ENCODE measurements at regions not wholly inside any gene's neighbourhood (a gene's known extent, or its start where the extent isn't known, plus 50 kb on each side); places are given as distances from the start of the nearest gene placed in this dataset.

DNA sequence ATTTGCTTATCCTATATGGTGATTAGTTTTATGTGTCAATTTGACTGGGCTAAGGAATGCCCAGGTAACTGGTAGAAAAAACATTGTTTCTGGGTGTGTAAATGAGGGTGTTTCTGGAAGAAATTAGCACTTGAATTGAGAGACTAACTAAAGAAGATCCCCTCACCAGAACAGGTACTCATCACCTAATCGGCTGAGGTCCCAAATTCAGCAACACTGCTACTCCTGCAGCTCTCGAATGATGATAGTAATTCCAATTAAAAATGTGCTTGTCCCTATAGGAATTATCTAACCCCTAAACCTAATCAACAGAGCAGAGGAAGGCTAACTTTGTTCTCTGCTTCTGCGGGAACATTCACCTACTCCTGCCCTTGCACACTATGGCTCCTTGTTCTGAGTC, 464.5 kb upstream of the CHST9 start:
- POLR2A ChIA-PET: no interaction called here
- DNase-seq (ENCODE audit: extremely low spot score): no peak
- no peak for TF ChIP-seq CTCF (IDR thresholded peaks at IDR 0.05; ENCODE audit: control extremely low read depth, extremely low read depth, low read depth, missing control alignments)
- CTCF ChIA-PET: no interaction called here

- ChIA-PET POLR2A (no interaction called here), CTCF (interaction anchor here (1.1 kb wide), 1 partner anchor 20 kb away, joined by 3 read pairs; no protein-coding TSS in a partner anchor)
- no peak for TF ChIP-seq CTCF (IDR thresholded peaks at IDR 0.05; ENCODE audit: control extremely low read depth, extremely low read depth, low read depth, missing control alignments)
- no peak for DNase-seq (ENCODE audit: extremely low spot score)
Measured at GRCh38 chr18:27645929-27646328, 460.8 kb upstream of the CHST9 start.

DNA sequence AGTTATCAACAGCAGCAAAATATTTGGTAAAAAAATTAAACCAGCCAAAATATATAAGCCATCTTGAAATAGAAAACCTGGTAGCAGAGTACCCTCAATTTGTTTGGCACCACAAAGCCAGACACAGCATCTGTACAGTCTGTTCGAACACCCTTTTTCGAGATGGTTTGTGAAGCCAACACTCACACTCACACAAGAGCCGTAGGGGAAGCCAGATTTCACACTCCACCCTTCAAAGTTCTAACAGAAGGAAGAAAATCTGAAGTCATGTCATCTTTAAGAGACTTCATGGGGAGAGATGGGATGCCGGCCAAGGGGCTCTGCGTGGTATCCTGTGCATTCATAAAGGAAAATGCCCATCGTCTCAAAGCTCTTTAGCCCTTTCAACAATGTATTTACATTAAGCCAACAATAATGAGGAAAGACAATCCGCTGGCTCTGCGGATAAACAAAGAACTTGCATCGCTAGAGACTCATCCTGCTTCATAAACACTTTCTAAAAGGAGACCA, 451.5 kb upstream of the CHST9 start:
- ChIA-PET POLR2A (no interaction called here), CTCF (interaction anchor here (0.8 kb wide), 1 partner anchor 9 kb away, joined by 3 read pairs; no protein-coding TSS in a partner anchor)
- DNase-seq (ENCODE audit: extremely low spot score): no peak
- TF ChIP-seq CTCF (IDR thresholded peaks at IDR 0.05; ENCODE audit: control extremely low read depth, extremely low read depth, low read depth, missing control alignments): no peak

- CTCF ChIA-PET: no interaction called here
- POLR2A ChIA-PET: no interaction called here
- no peak for TF ChIP-seq CTCF (IDR thresholded peaks at IDR 0.05; ENCODE audit: control extremely low read depth, extremely low read depth, low read depth, missing control alignments)
- no peak for DNase-seq (ENCODE audit: extremely low spot score)
Measured at GRCh38 chr18:27632706-27633105, 447.6 kb upstream of the CHST9 start.

DNA sequence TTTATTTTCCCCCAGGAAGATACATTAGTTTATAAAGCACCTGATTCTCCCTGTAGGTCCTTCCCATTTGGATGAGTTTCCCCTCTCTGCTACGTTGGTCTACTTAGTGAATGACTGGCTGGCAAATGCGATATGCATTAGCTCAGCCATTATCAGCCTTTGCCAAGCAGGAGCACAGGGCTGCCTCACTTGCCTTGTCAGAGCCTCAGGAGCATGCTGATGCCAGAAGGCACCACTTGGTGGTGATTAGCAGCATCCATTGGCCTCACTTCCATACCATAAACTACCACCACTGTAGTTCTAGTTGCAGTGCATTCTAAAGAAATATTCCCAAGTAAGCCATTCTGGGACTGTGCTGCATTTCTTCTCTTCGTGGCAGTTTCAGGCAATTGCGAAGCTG, 442.8 kb upstream of the CHST9 start:
- ChIA-PET CTCF (interaction anchor here (1.0 to 2.8 kb wide), 5 partner anchors 8 to 23 kb away, joined by 3 to 7 read pairs (median 3); no protein-coding TSS in a partner anchor), POLR2A (no interaction called here)
- TF ChIP-seq CTCF (IDR thresholded peaks at IDR 0.05; ENCODE audit: control extremely low read depth, extremely low read depth, low read depth, missing control alignments): no peak
- DNase-seq (ENCODE audit: extremely low spot score): no peak

DNA sequence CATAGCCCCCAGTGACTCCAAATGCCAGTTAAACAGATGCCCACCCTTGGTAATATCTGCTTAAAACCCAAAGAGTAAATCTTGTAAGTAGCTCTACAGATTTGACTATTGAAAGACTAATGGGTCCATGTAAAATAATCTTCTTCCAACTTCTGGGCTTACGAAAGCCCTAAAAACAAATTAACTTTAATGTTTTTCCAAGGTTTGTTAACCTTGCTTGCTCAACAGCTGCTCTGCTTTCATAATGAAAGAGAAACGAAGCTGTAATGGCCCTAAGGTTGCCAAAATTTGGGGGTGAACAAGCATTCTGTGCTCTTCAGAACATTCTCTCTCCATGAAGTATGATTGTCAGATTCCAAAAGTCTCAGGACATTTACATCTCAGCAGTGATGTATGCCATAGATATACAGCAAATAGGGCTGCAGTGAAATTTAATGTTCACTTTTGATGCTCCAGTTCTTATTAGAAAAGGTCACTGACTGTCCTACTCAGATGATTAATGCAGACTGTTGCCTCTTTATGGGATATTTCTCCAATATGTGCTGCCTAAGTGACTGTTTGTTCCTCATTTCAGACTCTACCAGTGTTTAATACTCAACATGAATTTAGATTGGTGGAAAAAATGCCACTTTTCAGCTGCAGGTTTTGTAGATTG, 436.3 kb upstream of the CHST9 start:
- ChIA-PET POLR2A (no interaction called here), CTCF (interaction anchor here (1.5 to 5.0 kb wide), 2 partner anchors 14 to 16 kb away, joined by 5 to 19 read pairs; no protein-coding TSS in a partner anchor)
- no peak for TF ChIP-seq CTCF (IDR thresholded peaks at IDR 0.05; ENCODE audit: control extremely low read depth, extremely low read depth, low read depth, missing control alignments)
- DNase-seq (ENCODE audit: extremely low spot score): no peak

Data from GM10248 (cell line).